ENCODE measurements at regions not wholly inside any gene's neighbourhood (a gene's known extent, or its start where the extent isn't known, plus 50 kb on each side); places are given as distances from the start of the nearest gene placed in this dataset.

GRCh38 chr10:85445702-85446101 is 920.9 kb downstream of the GRID1 start:
- Histone ChIP-seq H3K27me3 (ENCODE audit: control insufficient read depth, insufficient read depth, low read length) (no peaks in the 10 kb centered on the region), H3K4me3 (ENCODE audit: low read depth, low read length) (no peak overlapping the region), H3K36me3 (ENCODE audit: control insufficient read depth, insufficient read depth, low read length) (no peaks in the 10 kb centered on the region)
- TF ChIP-seq CTCF (IDR thresholded peaks at IDR 0.05; ENCODE audit: insufficient read depth, low read depth, low read length), result no peak
- ChIA-PET CTCF (interaction anchor here (0.6 kb wide), 1 partner anchor 11 kb away, joined by 3 read pairs; no protein-coding TSS in a partner anchor), POLR2A (no interaction called here)
- DNase-seq (ENCODE audit: low read depth), result no peak

- H3K36me3 ChIP-seq (ENCODE audit: control insufficient read depth, insufficient read depth, low read length), result no peaks in the 10 kb centered on the region
- H3K27me3 ChIP-seq (ENCODE audit: control insufficient read depth, insufficient read depth, low read length), result no peaks in the 10 kb centered on the region
- no peak overlapping the region for H3K4me3 ChIP-seq (ENCODE audit: low read depth, low read length)
- TF ChIP-seq CTCF (IDR thresholded peaks at IDR 0.05; ENCODE audit: insufficient read depth, low read depth, low read length), result no peak
- no peak for DNase-seq (ENCODE audit: low read depth)
- ChIA-PET CTCF (no interaction called here), POLR2A (no interaction called here)
Measured at GRCh38 chr10:85446827-85447226, 919.8 kb downstream of the GRID1 start.

- CTCF ChIA-PET, result no interaction called here
- no peak for TF ChIP-seq CTCF (IDR thresholded peaks at IDR 0.05; ENCODE audit: insufficient read depth, low read depth, low read length)
- DNase-seq (ENCODE audit: low read depth), result no peak
- no peaks in the 10 kb centered on the region for H3K27me3 ChIP-seq (ENCODE audit: control insufficient read depth, insufficient read depth, low read length)
- H3K36me3 ChIP-seq (ENCODE audit: control insufficient read depth, insufficient read depth, low read length), result no peaks in the 10 kb centered on the region
- POLR2A ChIA-PET, result no interaction called here
- H3K4me3 ChIP-seq (ENCODE audit: low read depth, low read length), result no peak overlapping the region
Measured at GRCh38 chr10:85447690-85448089, 918.9 kb downstream of the GRID1 start.

GRCh38 chr10:85448716-85449115 is 917.9 kb downstream of the GRID1 start:
- Histone ChIP-seq H3K27me3 (ENCODE audit: control insufficient read depth, insufficient read depth, low read length) (no peaks in the 10 kb centered on the region), H3K4me3 (ENCODE audit: low read depth, low read length) (no peak overlapping the region), H3K36me3 (ENCODE audit: control insufficient read depth, insufficient read depth, low read length) (no peaks in the 10 kb centered on the region)
- POLR2A ChIA-PET, result no interaction called here
- no peak for DNase-seq (ENCODE audit: low read depth)
- TF ChIP-seq CTCF (IDR thresholded peaks at IDR 0.05; ENCODE audit: insufficient read depth, low read depth, low read length), result no peak
- CTCF ChIA-PET, result no interaction called here

- Histone ChIP-seq H3K4me3 (ENCODE audit: low read depth, low read length) (no peak overlapping the region), H3K27me3 (ENCODE audit: control insufficient read depth, insufficient read depth, low read length) (no peaks in the 10 kb centered on the region), H3K36me3 (ENCODE audit: control insufficient read depth, insufficient read depth, low read length) (no peaks in the 10 kb centered on the region)
- TF ChIP-seq CTCF (IDR thresholded peaks at IDR 0.05; ENCODE audit: insufficient read depth, low read depth, low read length), result no peak
- ChIA-PET CTCF (no interaction called here), POLR2A (no interaction called here)
- no peak for DNase-seq (ENCODE audit: low read depth)
Measured at GRCh38 chr10:85454386-85454785, 912.2 kb downstream of the GRID1 start.
